Transverse colon (tissue), 4 donors: ENCODE measurements at regions not wholly inside any gene's neighbourhood (a gene's known extent, or its start where the extent isn't known, plus 50 kb on each side); places are given as distances from the start of the nearest gene placed in this dataset.
A peak's percentile ranks its signal among the peaks of the same experiment; 100 is the strongest.

Experiments used
- DNase-seq: peaks from one replicate; pipeline ENCODE4 v3.0.0-alpha.2; 2019
- H3K27ac ChIP-seq, 4 donors: fragments of 200-600 bp; sonication (generic); 2 replicates each; pipeline ENCODE4 v1.5.1; 2016 to 2018; ENCODE audit warnings: inconsistent platforms in 4 of 4
- H3K27me3 ChIP-seq: fragments of 200-600 bp; sonication (generic); 2 replicates; pipeline ENCODE4 v1.5.1; 2017; ENCODE audit warnings: inconsistent platforms
- H3K36me3 ChIP-seq, 4 donors: fragments of 200-600 bp; sonication (generic); 2 replicates each; pipeline ENCODE4 v1.5.1; 2017 to 2019; ENCODE audit warnings: inconsistent platforms in 4 of 4
- H3K4me1 ChIP-seq, 4 donors: fragments of 200-600 bp; sonication (generic); 2 replicates each; pipeline ENCODE4 v1.5.1; 2017 to 2020; ENCODE audit warnings: inconsistent platforms in 4 of 4
- H3K4me3 ChIP-seq, 4 donors: fragments of 200-600 bp; sonication (generic); 1 replicate in 1 of 4; 2 replicates in 3 of 4; pipeline versions ENCODE4 v1.5.1 to v1.6.1; 2017 to 2019; ENCODE audit warnings: inconsistent platforms in 4 of 4
- H3K9me3 ChIP-seq, 2 donors: fragments of 200-600 bp; sonication (generic); 2 replicates each; pipeline ENCODE4 v1.5.1; 2017 to 2019; ENCODE audit warnings: inconsistent platforms in 2 of 2
- EP300 ChIP-seq: sonication (generic); formaldehyde crosslinking; IDR thresholded peaks from one replicate; pipeline ENCODE4 v1.6.1; 2017; ENCODE audit warnings: antibody characterized with exemption, low read depth
- POLR2A ChIP-seq: fragments of 450-650 bp; IDR thresholded peaks from one replicate; pipeline ENCODE4 v1.6.1; 2016; ENCODE audit warnings: antibody characterized with exemption, mild to moderate bottlenecking, moderate library complexity
- POLR2AphosphoS5 ChIP-seq, 3 donors: sonication (generic); formaldehyde crosslinking; IDR thresholded peaks; one replicate each; pipeline ENCODE4 v1.6.1; 2016; ENCODE audit warnings: antibody characterized with exemption in 3 of 3
- WGBS, 2 donors: methylation state at CpG; one replicate each; pipeline ENCODE4 v1.1.5; 2018; ENCODE audit warnings: low coverage in 1 of 2; 5-methylcytosine and 5-hydroxymethylcytosine counted together
- in situ Hi-C, 4 donors: fragments of 200-750 bp; cut with MboI; loops; one replicate each; pipeline versions ENCODE4 v1.15.0 to v1.15.1; 2017; ENCODE audit warnings: low sequenced_read_pairs in 3 of 4, low pct_ligation_motif_present in 1 of 4, low pct_unique_long_range_greater_than_20kb in 1 of 4
- intact Hi-C: fragments of 100-400 bp; cut with DNase I; formaldehyde crosslinking; loops from one replicate; pipeline ENCODE4 v1.15.1; 2023; ENCODE audit warnings: low total_unique reads
- TF ChIP-seq, protein P1 (sequence below), 5 experiments: fragments of 200-600 bp in 3 of 5; fragments of 450-650 bp in 2 of 5; sonication (generic) in 3 of 5; IDR thresholded peaks; 1 replicate in 2 of 5; 2 replicates in 3 of 5; pipeline ENCODE4 v1.5.1; 2016 to 2017; ENCODE audit warnings: antibody characterized with exemption in 5 of 5, inconsistent platforms in 3 of 5, mild to moderate bottlenecking in 2 of 5, moderate library complexity in 1 of 5

DNA sequence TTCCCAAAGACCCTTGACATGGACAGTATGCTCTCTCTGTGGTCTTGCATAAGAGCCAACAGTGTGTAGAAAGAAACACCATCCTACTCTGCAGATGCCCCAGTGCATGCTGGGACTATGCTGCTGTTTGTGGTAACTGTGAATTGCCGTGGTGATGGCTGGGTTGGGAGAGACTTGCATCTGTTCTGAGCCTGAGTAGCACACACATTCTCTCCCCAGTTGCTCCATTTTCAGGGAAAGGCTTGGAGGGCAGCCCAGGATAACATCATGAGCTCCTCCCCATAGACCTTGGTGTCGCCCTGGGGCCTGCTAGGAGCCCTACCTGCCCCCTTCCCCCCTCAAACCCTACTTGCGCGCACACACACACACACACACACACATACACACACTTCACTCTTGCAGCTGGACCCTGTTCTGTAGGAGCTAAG lies 120.9 kb upstream of the IPO9 start:
- in situ Hi-C loops (loop anchor here in 3 of 4 donors (5.0 kb wide), 5 partner anchors 79 to 151 kb away; no protein-coding TSS in a partner anchor), intact Hi-C loops (no loop called here)
- Histone ChIP-seq H3K27ac (peak overlapping the region in 1 of 4 donors; percentile 8), H3K4me3 (no peak overlapping the region), H3K4me1 (peaks cover 31 to 45% (median 34%) of the 10 kb centered on the region in 4 donors), H3K9me3 (no peaks in the 10 kb centered on the region), H3K36me3 (no peaks in the 10 kb centered on the region), H3K27me3 (no peaks in the 10 kb centered on the region)
- no peak for TF ChIP-seq POLR2AphosphoS5 (IDR thresholded peaks at IDR 0.05)
- no peak for TF ChIP-seq POLR2A
- no peak for TF ChIP-seq EP300
- TF ChIP-seq, protein P1, sequence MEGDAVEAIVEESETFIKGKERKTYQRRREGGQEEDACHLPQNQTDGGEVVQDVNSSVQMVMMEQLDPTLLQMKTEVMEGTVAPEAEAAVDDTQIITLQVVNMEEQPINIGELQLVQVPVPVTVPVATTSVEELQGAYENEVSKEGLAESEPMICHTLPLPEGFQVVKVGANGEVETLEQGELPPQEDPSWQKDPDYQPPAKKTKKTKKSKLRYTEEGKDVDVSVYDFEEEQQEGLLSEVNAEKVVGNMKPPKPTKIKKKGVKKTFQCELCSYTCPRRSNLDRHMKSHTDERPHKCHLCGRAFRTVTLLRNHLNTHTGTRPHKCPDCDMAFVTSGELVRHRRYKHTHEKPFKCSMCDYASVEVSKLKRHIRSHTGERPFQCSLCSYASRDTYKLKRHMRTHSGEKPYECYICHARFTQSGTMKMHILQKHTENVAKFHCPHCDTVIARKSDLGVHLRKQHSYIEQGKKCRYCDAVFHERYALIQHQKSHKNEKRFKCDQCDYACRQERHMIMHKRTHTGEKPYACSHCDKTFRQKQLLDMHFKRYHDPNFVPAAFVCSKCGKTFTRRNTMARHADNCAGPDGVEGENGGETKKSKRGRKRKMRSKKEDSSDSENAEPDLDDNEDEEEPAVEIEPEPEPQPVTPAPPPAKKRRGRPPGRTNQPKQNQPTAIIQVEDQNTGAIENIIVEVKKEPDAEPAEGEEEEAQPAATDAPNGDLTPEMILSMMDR (IDR thresholded peaks at IDR 0.05) = no peak
- 61% methylated on average over 4 of the region's 4 CpGs; no CpG with 5 or more reads in 1 of the 2 donors for WGBS, 2 donors
- DNase-seq = no peak

- WGBS, 2 donors = 80 to 100% methylated on average over 1 to 5 of the region's 5 CpGs
- H3K27ac ChIP-seq = peak overlapping the region in 1 of 4 donors; percentile 8
- intact Hi-C loops = no loop called here
Observed at GRCh38 chr1:201708691-201709090, 120.3 kb upstream of the IPO9 start.

DNA sequence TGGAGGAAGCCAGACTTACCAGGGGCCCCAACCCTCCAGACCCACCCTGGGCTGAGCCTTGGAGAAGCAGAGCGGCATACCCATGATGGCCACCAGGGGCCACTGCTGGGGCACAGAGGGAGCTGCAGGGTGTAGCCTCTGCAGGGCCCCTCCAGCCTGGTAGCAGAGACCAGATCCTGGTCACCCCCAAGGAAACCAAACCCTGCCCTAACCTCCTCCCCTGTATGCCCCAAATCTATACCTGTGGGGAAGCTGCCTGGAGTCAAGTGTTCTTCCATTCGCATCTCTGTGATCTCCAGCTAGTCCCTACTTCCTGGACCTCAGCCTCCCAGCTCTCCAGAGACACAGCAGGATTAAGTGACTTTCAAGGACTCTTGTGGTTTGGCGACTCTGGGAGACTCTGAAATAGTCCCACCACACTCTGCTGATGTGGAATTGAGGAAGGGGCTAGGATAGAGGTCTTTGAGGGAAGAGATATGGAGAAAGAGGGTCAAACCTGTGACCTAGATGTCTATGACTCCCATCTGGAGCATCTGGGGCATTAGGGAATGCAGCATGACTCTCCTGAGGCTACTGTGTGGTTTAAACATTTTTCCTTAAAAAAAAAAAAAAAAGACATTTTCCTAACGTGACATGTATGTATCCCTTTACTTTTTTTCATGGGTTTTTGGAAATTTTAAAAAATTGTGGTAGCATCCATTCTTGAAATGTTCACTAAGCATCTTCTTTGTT lies 119.2 kb upstream of the IPO9 start:
- in situ Hi-C loops = loop anchor here (5.0 to 10.0 kb wide), 6 partner anchors 75 to 152 kb away; no protein-coding TSS in a partner anchor
- 47 to 79% methylated on average over 1 to 4 of the region's 4 CpGs for WGBS, 2 donors

More at GRCh38 chr1:201708691-201709090, 120.3 kb upstream of the IPO9 start:
- no peak for DNase-seq
- Histone ChIP-seq H3K4me1 (peaks cover 28 to 45% (median 33%) of the 10 kb centered on the region in 4 donors), H3K4me3 (no peak overlapping the region), H3K27me3 (no peaks in the 10 kb centered on the region), H3K36me3 (no peaks in the 10 kb centered on the region), H3K9me3 (no peaks in the 10 kb centered on the region)
- in situ Hi-C loops = loop anchor here in 3 of 4 donors (5.0 kb wide), 5 partner anchors 79 to 151 kb away; no protein-coding TSS in a partner anchor
- TF ChIP-seq, protein P1 (IDR thresholded peaks at IDR 0.05) = no peak
- TF ChIP-seq EP300 = no peak
- TF ChIP-seq POLR2AphosphoS5 (IDR thresholded peaks at IDR 0.05) = no peak
- no peak for TF ChIP-seq POLR2A

More for the DNA sequence above, 119.2 kb upstream of the IPO9 start:
- no peaks in the 10 kb centered on the region for H3K9me3 ChIP-seq
- peak; percentile 77 for DNase-seq
- H3K27ac ChIP-seq = peak overlapping the region in 2 of 4 donors; percentile 15 to 49
- H3K27me3 ChIP-seq = no peaks in the 10 kb centered on the region
- H3K36me3 ChIP-seq = no peaks in the 10 kb centered on the region
- TF ChIP-seq, protein P1 (IDR thresholded peaks at IDR 0.05) = peak; percentile 87 to 92 (median 91)
- no peak for TF ChIP-seq POLR2A
- H3K4me3 ChIP-seq = no peak overlapping the region
- intact Hi-C loops = loop anchor here (2.0 to 5.0 kb wide), 2 partner anchors 83 to 1563 kb away; no protein-coding TSS in a partner anchor
- peaks cover 32 to 46% (median 38%) of the 10 kb centered on the region in 4 donors for H3K4me1 ChIP-seq
